GM21619 (cell line): ENCODE measurements at regions not wholly inside any gene's neighbourhood (a gene's known extent, or its start where the extent isn't known, plus 50 kb on each side); places are given as distances from the start of the nearest gene placed in this dataset.

Experiments
- ATAC-seq: cut with Tn5 transposase; IDR thresholded peaks from one replicate; pipeline ENCODE4 v1.9.1; 2021; ENCODE audit not compliant: unreplicated experiment

- no peak for ATAC-seq
These were observed 60.6 kb upstream of the ARL15 start for GRCh38 chr5:54370982-54371381.

DNA sequence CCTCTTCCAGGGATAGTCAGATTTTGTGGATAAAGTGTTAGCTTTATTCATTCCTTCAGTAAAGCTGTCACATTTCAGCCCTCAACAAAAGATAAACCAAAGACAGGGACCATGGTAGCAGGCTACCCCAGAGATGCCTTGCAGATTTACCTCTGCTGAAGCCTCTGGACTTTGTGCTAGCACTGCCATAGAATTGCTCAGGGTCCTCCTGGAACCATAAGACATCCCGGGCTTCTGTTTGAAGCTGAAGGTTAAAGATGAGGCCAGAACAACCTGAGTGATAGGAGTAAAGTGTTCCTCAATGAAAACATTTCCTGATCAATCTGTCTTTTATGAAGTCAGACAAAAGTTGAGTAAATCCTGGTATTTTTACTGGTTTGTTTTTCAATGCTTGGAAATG lies 57.5 kb upstream of the ARL15 start:
- no peak for ATAC-seq

- ATAC-seq = no peak
These were observed 56.3 kb upstream of the ARL15 start for GRCh38 chr5:54366707-54367106.

DNA sequence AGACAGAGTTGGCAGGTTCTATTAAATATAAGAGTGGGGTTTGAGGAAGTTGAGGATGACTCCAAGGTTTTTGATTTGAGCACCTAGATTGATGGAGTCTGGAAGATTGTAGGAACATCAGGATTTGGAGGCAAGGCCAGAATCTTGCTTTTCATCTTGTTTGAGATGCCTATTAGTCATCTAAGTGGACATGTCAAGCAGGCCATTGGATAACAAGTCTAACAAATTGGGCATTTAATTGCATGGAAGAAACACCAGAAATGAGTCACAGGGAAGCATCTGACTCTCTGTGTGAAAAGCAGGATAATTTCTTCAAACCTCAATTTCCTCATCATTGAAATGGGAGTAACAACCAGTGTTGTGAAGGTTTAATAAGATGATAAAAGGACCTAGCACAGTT lies 53.3 kb upstream of the ARL15 start:
- ATAC-seq = no peak

GRCh38 chr5:54362992-54363625 lies 52.7 kb upstream of the ARL15 start:
- no peak for ATAC-seq

DNA sequence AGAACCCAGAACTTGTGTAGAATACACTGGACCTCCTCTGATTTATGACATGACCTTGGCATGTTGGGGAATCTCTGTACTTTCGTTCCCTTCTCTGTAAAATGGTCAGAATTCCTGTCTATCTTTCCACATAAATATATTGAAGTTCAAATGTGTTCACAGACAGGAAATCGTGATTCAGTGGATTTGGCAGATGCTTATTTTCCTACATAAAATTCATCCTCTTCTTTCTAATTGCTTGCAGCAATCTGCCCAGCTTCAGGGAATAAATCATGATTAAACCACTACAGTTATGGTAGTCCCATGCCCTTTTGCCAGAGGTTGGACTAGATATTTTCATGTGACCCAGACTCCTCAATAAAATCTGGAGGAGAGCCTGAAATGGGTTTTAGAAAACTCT lies 52.1 kb upstream of the ARL15 start:
- no peak for ATAC-seq

DNA sequence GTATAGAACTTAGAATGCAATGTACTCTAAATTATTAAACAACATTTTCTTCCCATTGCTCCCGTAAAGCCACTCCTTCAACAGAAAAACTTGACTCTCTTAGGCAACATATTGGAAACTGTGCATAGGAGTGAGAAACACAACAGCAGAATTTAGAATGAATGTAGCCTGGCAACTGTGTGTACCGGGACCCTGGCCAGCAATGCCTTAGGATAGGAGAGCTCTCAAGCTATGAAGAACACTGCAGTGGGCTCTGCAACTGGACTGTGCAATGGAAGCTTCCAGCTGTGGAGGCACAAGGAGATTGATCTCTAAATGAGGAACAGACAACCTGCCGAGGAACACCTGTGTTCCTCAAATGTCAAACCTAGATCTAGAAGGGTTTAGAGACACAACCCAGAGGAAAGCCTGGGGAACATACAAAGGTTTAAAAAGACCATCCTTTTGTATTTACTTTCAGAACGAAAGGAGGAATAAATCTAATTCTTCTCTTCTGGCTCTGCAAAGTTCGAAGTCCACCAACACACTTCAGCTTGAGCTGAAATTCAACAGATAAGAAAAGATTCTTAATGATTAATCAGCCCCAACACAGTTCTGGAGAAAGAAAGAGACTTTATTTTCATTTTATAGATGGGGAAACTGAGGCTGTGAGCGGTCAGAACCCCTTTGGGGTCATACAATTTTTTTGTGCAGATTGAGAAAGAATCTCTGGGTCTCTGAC lies 51.5 kb upstream of the ARL15 start:
- no peak for ATAC-seq

DNA sequence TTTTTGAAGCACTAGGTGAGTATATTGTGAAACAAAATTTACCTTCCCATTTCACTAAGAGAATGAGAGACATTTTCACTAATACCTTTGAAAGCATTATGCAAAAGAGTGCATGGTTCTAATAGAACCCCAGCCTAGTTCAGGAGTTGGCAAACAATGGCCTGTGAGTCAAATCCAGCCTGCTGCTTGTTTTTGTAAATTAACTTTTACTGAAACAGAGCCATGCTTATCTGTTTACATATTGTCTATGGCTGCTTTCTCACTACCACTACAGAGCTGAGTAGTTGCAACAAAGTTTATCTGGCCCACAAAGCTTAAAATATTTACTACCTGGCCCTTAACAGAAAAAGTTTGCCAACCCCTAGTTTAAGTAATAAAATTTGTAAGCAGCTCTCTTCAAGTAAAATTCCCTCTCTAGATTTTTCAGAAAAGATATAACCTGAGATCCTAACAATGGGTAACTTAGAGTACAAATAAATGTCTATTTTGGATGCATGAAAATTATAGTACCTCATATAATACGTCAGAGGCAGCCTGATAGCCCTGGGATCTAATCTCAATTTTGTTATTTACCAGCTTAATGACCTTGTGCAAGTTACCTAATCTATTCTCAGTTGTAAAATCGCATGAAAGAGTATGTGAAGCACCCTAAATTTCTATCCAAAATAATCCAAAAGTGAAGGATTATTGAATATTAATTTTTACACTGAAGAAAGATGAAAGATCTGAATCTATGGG lies 50.7 kb upstream of the ARL15 start:
- no peak for ATAC-seq
